GM12878 (cell line): ENCODE measurements at regions not wholly inside any gene's neighbourhood (a gene's known extent, or its start where the extent isn't known, plus 50 kb on each side); places are given as distances from the start of the nearest gene placed in this dataset.

ENCODE experiments used
- CBX5 ChIP-seq: sonication (generic); IDR thresholded peaks from 2 replicates; pipeline ENCODE4 v1.6.1; 2016; ENCODE audit warnings: low read depth, moderate library complexity, mild to moderate bottlenecking, inconsistent platforms
- CTCF ChIP-seq, 3 experiments: IDR thresholded peaks in 2 of 3; conservative IDR thresholded peaks in 1 of 3; 2 replicates each; pipeline ENCODE4 v1.5.1; 2011; ENCODE audit warnings: low read depth in 3 of 3, low read length in 3 of 3, mild to moderate bottlenecking in 3 of 3, control low read depth in 2 of 3, moderate library complexity in 2 of 3, inconsistent platforms in 1 of 3, mixed read lengths in 1 of 3; ENCODE audit not compliant: control insufficient read depth in 2 of 3, insufficient read depth in 1 of 3; ENCODE audit errors: extremely low read depth in 1 of 3
- EP300 ChIP-seq, 2 experiments: fragments of 150-350 bp in 1 of 2; IDR thresholded peaks; 2 replicates each; pipeline ENCODE4 v1.6.1; 2011 to 2012; ENCODE audit warnings: low read depth in 2 of 2, low read length in 2 of 2, borderline replicate concordance in 1 of 2, improper control_type of control experiment in 1 of 2, inconsistent platforms in 1 of 2; ENCODE audit not compliant: control insufficient read depth in 1 of 2
- HDGF ChIP-seq: fragments of 450-650 bp; IDR thresholded peaks from 2 replicates; pipeline ENCODE4 v1.6.1; 2016; ENCODE audit warnings: antibody characterized with exemption
- JUND ChIP-seq: IDR thresholded peaks from 2 replicates; pipeline ENCODE4 v1.6.1; 2012; ENCODE audit warnings: low read depth, mild to moderate bottlenecking, low read length, improper control_type of control experiment, moderate library complexity
- POLR2A ChIP-seq: IDR thresholded peaks from 2 replicates; pipeline ENCODE4 v1.6.1; 2011; ENCODE audit warnings: low read depth, mild to moderate bottlenecking, low read length
- POLR2AphosphoS2 ChIP-seq: IDR thresholded peaks from 2 replicates; pipeline ENCODE4 v1.6.1; 2011; ENCODE audit warnings: low read depth, mild to moderate bottlenecking, low read length, improper control_type of control experiment, moderate library complexity
- POLR2AphosphoS5 ChIP-seq: IDR thresholded peaks from 2 replicates; pipeline ENCODE4 v1.6.1; 2011; ENCODE audit warnings: mild to moderate bottlenecking, low read length, inconsistent platforms
- RB1 ChIP-seq: fragments of 450-650 bp; formaldehyde crosslinking; IDR thresholded peaks from 2 replicates; pipeline ENCODE4 v1.6.1; 2017; ENCODE audit warnings: mild to moderate bottlenecking, borderline replicate concordance
- SMC3 ChIP-seq: IDR thresholded peaks from 2 replicates; pipeline ENCODE4 v1.6.1; 2011; ENCODE audit warnings: low read length, improper control_type of control experiment, borderline replicate concordance
- TF ChIP-seq, protein P1 (sequence below): fragments of 450-650 bp; IDR thresholded peaks from 2 replicates; pipeline ENCODE4 v1.6.1; 2016; ENCODE audit warnings: mild to moderate bottlenecking
- TF ChIP-seq, protein P2 (sequence below): fragments of 450-650 bp; IDR thresholded peaks from 2 replicates; pipeline ENCODE4 v1.6.1; 2018; ENCODE audit warnings: borderline replicate concordance, mild to moderate bottlenecking; ENCODE audit not compliant: partially characterized antibody

GRCh38 chr22:48085901-48086645 is 1323.6 kb downstream of the TBC1D22A start:
- TF ChIP-seq RB1: no peak
- no peak for TF ChIP-seq SMC3
- TF ChIP-seq POLR2AphosphoS5: no peak
- TF ChIP-seq HDGF: no peak
- TF ChIP-seq CTCF (IDR thresholded peaks at IDR 0.05 in 2 of 3, conservative IDR thresholded peaks at IDR 0.05 in 1 of 3; ENCODE audit: control insufficient read depth in 2 of 3, extremely low read depth in 1 of 3, insufficient read depth in 1 of 3, low read depth in 3 of 3, low read length in 3 of 3): no peak
- TF ChIP-seq, protein P1, sequence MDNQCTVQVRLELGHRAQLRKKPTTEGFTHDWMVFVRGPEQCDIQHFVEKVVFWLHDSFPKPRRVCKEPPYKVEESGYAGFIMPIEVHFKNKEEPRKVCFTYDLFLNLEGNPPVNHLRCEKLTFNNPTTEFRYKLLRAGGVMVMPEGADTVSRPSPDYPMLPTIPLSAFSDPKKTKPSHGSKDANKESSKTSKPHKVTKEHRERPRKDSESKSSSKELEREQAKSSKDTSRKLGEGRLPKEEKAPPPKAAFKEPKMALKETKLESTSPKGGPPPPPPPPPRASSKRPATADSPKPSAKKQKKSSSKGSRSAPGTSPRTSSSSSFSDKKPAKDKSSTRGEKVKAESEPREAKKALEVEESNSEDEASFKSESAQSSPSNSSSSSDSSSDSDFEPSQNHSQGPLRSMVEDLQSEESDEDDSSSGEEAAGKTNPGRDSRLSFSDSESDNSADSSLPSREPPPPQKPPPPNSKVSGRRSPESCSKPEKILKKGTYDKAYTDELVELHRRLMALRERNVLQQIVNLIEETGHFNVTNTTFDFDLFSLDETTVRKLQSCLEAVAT: no peak
- no peak for TF ChIP-seq POLR2AphosphoS2
- TF ChIP-seq POLR2A: no peak
- TF ChIP-seq EP300 (IDR thresholded peaks at IDR 0.05; ENCODE audit: borderline replicate concordance in 1 of 2, control insufficient read depth in 1 of 2, low read depth in 2 of 2, low read length in 2 of 2): no peak
- TF ChIP-seq, protein P2, sequence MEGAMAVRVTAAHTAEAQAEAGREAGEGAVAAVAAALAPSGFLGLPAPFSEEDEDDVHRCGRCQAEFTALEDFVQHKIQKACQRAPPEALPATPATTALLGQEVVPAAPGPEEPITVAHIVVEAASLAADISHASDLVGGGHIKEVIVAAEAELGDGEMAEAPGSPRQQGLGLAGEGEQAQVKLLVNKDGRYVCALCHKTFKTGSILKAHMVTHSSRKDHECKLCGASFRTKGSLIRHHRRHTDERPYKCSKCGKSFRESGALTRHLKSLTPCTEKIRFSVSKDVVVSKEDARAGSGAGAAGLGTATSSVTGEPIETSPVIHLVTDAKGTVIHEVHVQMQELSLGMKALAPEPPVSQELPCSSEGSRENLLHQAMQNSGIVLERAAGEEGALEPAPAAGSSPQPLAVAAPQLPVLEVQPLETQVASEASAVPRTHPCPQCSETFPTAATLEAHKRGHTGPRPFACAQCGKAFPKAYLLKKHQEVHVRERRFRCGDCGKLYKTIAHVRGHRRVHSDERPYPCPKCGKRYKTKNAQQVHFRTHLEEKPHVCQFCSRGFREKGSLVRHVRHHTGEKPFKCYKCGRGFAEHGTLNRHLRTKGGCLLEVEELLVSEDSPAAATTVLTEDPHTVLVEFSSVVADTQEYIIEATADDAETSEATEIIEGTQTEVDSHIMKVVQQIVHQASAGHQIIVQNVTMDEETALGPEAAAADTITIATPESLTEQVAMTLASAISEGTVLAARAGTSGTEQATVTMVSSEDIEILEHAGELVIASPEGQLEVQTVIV: no peak
- no peak for TF ChIP-seq CBX5
- TF ChIP-seq JUND: no peak
